K562 (cell line): ENCODE measurements at regions not wholly inside any gene's neighbourhood (a gene's known extent, or its start where the extent isn't known, plus 50 kb on each side); places are given as distances from the start of the nearest gene placed in this dataset.
A peak's percentile ranks its signal among the peaks of the same experiment; 100 is the strongest.

ENCODE experiments used
- CHD1 ChIP-seq: fragments of 200-600 bp; sonication (generic); IDR thresholded peaks from one replicate; pipeline ENCODE4 v1.6.1; 2012; ENCODE audit warnings: mild to moderate bottlenecking, moderate library complexity, low read length, inconsistent platforms
- DIDO1 ChIP-seq: fragments of 450-650 bp; IDR thresholded peaks from 2 replicates; pipeline ENCODE4 v1.6.1; 2016; ENCODE audit warnings: low read depth, missing biosample characterization, missing genetic modification characterization
- FOXM1 ChIP-seq, 2 experiments: fragments of 450-650 bp in 1 of 2; sonication (generic) in 1 of 2; formaldehyde crosslinking in 1 of 2; IDR thresholded peaks; 2 replicates each; pipeline versions ENCODE4 v1.6.1 to v1.9.0; 2017 to 2022; ENCODE audit warnings: low read depth in 2 of 2, mild to moderate bottlenecking in 2 of 2, missing genetic modification reagents in 1 of 2, moderate library complexity in 1 of 2
- GABPA ChIP-seq: fragments of 200-800 bp; sonication (Bioruptor generic); conservative IDR thresholded peaks from 2 replicates; pipeline ENCODE4 v1.6.1; 2016; ENCODE audit warnings: low read depth, missing genetic modification characterization, missing compliant biosample characterization
- KLF16 ChIP-seq: IDR thresholded peaks from 2 replicates; pipeline ENCODE4 v1.6.1; 2016; ENCODE audit warnings: antibody characterized with exemption
- NEUROD1 ChIP-seq: fragments of 150-350 bp; IDR thresholded peaks from 2 replicates; pipeline ENCODE4 v1.6.1; 2014; ENCODE audit warnings: borderline replicate concordance, low read length, low read depth; ENCODE audit not compliant: partially characterized antibody
- PHB2 ChIP-seq: fragments of 450-650 bp; IDR thresholded peaks from 2 replicates; pipeline ENCODE4 v1.6.1; 2017; ENCODE audit warnings: low read depth
- PKNOX1 ChIP-seq: fragments of 450-650 bp; IDR thresholded peaks from 2 replicates; pipeline ENCODE4 v1.6.1; 2016
- SMAD4 ChIP-seq: fragments of 250-450 bp; sonication (Bioruptor Pico); conservative IDR thresholded peaks from 2 replicates; pipeline ENCODE4 v1.8.0; 2021; ENCODE audit warnings: inconsistent platforms, mild to moderate bottlenecking, moderate library complexity
- TAF15 ChIP-seq: fragments of 200-400 bp; formaldehyde crosslinking; IDR thresholded peaks from 2 replicates; pipeline ENCODE4 v1.6.1; 2017; ENCODE audit warnings: mild to moderate bottlenecking, low read depth, low read length, moderate library complexity
- XRCC5 ChIP-seq: fragments of 200-400 bp; formaldehyde crosslinking; IDR thresholded peaks from 2 replicates; pipeline ENCODE4 v1.6.1; 2017; ENCODE audit warnings: low read depth, mild to moderate bottlenecking, low read length
- ZBED1 ChIP-seq: IDR thresholded peaks from 2 replicates; pipeline ENCODE4 v1.6.1; 2014
- ZFP30 ChIP-seq: fragments of 250-450 bp; sonication (Bioruptor Pico); IDR thresholded peaks from 2 replicates; pipeline ENCODE4 v1.8.0; 2022; ENCODE audit warnings: moderate library complexity, mild to moderate bottlenecking, inconsistent platforms, borderline replicate concordance
- ZNF174 ChIP-seq: fragments of 250-450 bp; sonication (Bioruptor Pico); IDR thresholded peaks from 2 replicates; pipeline ENCODE4 v1.4.0; 2020; ENCODE audit warnings: mild to moderate bottlenecking
- ZNF311 ChIP-seq: fragments of 250-450 bp; sonication (Bioruptor Pico); IDR thresholded peaks from 2 replicates; pipeline ENCODE4 v1.4.0; 2020; ENCODE audit warnings: mild to moderate bottlenecking, moderate library complexity
- ZNF316 ChIP-seq: fragments of 450-650 bp; IDR thresholded peaks from 2 replicates; pipeline ENCODE4 v1.6.1; 2016
- ZNF57 ChIP-seq: fragments of 450-650 bp; formaldehyde crosslinking; IDR thresholded peaks from 2 replicates; pipeline ENCODE4 v1.4.0; 2020; ENCODE audit warnings: mild to moderate bottlenecking, moderate library complexity
- ZNF668 ChIP-seq: fragments of 250-450 bp; sonication (Bioruptor Pico); IDR thresholded peaks from 2 replicates; pipeline ENCODE4 v1.8.0; 2022; ENCODE audit warnings: mild to moderate bottlenecking, inconsistent platforms
- ZSCAN32 ChIP-seq: fragments of 450-650 bp; formaldehyde crosslinking; IDR thresholded peaks from 2 replicates; pipeline ENCODE4 v1.4.0; 2020; ENCODE audit warnings: mild to moderate bottlenecking, moderate library complexity
- ZZZ3 ChIP-seq: fragments of 450-650 bp; IDR thresholded peaks from 2 replicates; pipeline ENCODE4 v1.6.1; 2016; ENCODE audit warnings: antibody characterized with exemption, mild to moderate bottlenecking, moderate library complexity
- TF ChIP-seq, protein P1 (sequence below): fragments of 450-650 bp; IDR thresholded peaks from 2 replicates; pipeline ENCODE4 v1.6.1; 2018; ENCODE audit not compliant: partially characterized antibody
- TF ChIP-seq, protein P2 (sequence below): fragments of 200-400 bp; formaldehyde crosslinking; IDR thresholded peaks from 2 replicates; pipeline ENCODE4 v1.6.1; 2017; ENCODE audit warnings: mild to moderate bottlenecking, low read depth, low read length, moderate library complexity

GRCh38 chr7:155206318-155207020, 91.2 kb upstream of the INSIG1 start (continued):
- TF ChIP-seq, protein P1, sequence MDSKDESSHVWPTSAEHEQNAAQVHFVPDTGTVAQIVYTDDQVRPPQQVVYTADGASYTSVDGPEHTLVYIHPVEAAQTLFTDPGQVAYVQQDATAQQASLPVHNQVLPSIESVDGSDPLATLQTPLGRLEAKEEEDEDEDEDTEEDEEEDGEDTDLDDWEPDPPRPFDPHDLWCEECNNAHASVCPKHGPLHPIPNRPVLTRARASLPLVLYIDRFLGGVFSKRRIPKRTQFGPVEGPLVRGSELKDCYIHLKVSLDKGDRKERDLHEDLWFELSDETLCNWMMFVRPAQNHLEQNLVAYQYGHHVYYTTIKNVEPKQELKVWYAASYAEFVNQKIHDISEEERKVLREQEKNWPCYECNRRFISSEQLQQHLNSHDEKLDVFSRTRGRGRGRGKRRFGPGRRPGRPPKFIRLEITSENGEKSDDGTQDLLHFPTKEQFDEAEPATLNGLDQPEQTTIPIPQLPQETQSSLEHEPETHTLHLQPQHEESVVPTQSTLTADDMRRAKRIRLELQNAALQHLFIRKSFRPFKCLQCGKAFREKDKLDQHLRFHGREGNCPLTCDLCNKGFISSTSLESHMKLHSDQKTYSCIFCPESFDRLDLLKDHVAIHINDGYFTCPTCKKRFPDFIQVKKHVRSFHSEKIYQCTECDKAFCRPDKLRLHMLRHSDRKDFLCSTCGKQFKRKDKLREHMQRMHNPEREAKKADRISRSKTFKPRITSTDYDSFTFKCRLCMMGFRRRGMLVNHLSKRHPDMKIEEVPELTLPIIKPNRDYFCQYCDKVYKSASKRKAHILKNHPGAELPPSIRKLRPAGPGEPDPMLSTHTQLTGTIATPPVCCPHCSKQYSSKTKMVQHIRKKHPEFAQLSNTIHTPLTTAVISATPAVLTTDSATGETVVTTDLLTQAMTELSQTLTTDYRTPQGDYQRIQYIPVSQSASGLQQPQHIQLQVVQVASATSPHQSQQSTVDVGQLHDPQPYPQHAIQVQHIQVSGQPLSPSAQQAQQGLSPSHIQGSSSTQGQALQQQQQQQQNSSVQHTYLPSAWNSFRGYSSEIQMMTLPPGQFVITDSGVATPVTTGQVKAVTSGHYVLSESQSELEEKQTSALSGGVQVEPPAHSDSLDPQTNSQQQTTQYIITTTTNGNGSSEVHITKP = peak; percentile 82
- TF ChIP-seq ZNF57 (CRISPR knock-in tag) (no peak), ZNF311 (no peak), FOXM1 (IDR thresholded peaks at IDR 0.05; ENCODE audit: low read depth) (no peak), FOXM1 (CRISPR knock-in tag; IDR thresholded peaks at IDR 0.05; ENCODE audit: low read depth) (no peak), NEUROD1 (no peak), ZNF174 (CRISPR knock-in tag) (no peak), ZBED1 (no peak), KLF16 (no peak), TAF15 (no peak), ZZZ3 (no peak), CHD1 (no peak), ZNF316 (peak; percentile 85), ZFP30 (CRISPR knock-in tag) (no peak), SMAD4 (CRISPR knock-in tag) (0 out of 2 replicates have a peak, but pooled peaks have one; percentile 8), ZSCAN32 (CRISPR knock-in tag) (no peak), DIDO1 (no peak), ZNF668 (no peak), GABPA (tag) (peak; percentile 55), XRCC5 (no peak), PHB2 (no peak), PKNOX1 (peak; percentile 49)
- TF ChIP-seq, protein P2, sequence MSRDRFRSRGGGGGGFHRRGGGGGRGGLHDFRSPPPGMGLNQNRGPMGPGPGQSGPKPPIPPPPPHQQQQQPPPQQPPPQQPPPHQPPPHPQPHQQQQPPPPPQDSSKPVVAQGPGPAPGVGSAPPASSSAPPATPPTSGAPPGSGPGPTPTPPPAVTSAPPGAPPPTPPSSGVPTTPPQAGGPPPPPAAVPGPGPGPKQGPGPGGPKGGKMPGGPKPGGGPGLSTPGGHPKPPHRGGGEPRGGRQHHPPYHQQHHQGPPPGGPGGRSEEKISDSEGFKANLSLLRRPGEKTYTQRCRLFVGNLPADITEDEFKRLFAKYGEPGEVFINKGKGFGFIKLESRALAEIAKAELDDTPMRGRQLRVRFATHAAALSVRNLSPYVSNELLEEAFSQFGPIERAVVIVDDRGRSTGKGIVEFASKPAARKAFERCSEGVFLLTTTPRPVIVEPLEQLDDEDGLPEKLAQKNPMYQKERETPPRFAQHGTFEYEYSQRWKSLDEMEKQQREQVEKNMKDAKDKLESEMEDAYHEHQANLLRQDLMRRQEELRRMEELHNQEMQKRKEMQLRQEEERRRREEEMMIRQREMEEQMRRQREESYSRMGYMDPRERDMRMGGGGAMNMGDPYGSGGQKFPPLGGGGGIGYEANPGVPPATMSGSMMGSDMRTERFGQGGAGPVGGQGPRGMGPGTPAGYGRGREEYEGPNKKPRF = no peak
